ENCODE measurements at regions not wholly inside any gene's neighbourhood (a gene's known extent, or its start where the extent isn't known, plus 50 kb on each side); places are given as distances from the start of the nearest gene placed in this dataset.
"Not testable (repeated sequence)": the region's sequence is repeated elsewhere in the genome, so short reads cannot be mapped to it uniquely, and the experiment has no call there.

DNA sequence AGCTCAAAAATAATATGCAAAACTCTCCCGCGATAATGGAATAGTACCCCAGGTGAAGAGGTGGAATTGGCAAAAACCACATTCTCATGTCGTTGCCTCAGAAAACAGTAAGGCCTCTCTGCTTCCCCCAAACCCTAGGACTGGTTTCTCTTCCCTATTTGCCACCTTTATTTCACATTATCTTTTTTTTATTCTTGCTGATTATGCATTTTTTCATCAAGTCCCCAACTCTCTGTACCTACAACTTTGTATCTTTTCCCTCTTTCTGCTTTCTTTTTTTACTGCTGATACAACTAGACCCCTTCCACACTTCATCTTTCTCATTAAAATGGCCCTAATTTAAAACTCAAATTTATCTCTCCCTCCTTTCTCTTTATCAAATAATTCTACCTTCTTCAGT, 1472.2 kb downstream of the SUCLG1 start:
- Mint-ChIP-seq H3K4me1 (ENCODE audit: low read depth) (no peaks in the 10 kb centered on the region), H3K36me3 (ENCODE audit: low read depth) (no peaks in the 10 kb centered on the region), H3K27me3 (no peaks in the 10 kb centered on the region), H3K4me3 (no peak overlapping the region), H3K27ac (no peak overlapping the region), H3K9me3 (peaks cover 9% of the 10 kb centered on the region)
- DNase-seq = no peak

GRCh38 chr2:82985572-82986197, 1473.4 kb downstream of the SUCLG1 start:
- no peaks in the 10 kb centered on the region for H3K4me1 Mint-ChIP-seq (ENCODE audit: low read depth)
- peaks cover 9% of the 10 kb centered on the region for H3K9me3 Mint-ChIP-seq
- no peaks in the 10 kb centered on the region for H3K27me3 Mint-ChIP-seq
- H3K27ac Mint-ChIP-seq = no peak overlapping the region
- H3K36me3 Mint-ChIP-seq (ENCODE audit: low read depth) = no peaks in the 10 kb centered on the region
- H3K4me3 Mint-ChIP-seq = no peak overlapping the region
- DNase-seq = no peak

DNA sequence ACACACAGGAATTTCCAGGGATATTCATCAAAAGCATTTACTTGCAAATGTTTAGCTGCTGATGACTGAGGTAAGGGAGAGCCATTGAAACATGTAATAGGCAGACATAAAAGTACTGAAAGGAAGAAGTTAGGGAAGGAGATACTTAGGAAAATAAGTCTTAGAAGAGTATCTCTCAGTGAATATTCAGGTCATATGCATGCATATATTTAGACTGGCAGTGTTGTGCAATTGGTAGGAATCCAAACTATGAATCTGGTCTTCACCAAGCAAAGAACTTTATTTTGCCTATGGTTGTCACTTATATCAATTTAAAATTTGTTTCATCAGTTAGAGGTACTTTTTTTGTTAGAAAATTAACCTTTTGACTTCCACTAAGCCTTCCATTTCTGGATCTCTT, 1490.7 kb downstream of the SUCLG1 start:
- H3K27ac Mint-ChIP-seq = no peak overlapping the region
- no peaks in the 10 kb centered on the region for H3K36me3 Mint-ChIP-seq (ENCODE audit: low read depth)
- H3K4me3 Mint-ChIP-seq = no peak overlapping the region
- no peaks in the 10 kb centered on the region for H3K4me1 Mint-ChIP-seq (ENCODE audit: low read depth)
- DNase-seq = no peak
- peaks cover 9% of the 10 kb centered on the region for H3K9me3 Mint-ChIP-seq
- H3K27me3 Mint-ChIP-seq = no peaks in the 10 kb centered on the region

GRCh38 chr2:82964341-82964740, 1494.7 kb downstream of the SUCLG1 start:
- no peaks in the 10 kb centered on the region for H3K4me1 Mint-ChIP-seq (ENCODE audit: low read depth)
- no peak for DNase-seq
- H3K4me3 Mint-ChIP-seq = no peak overlapping the region
- H3K36me3 Mint-ChIP-seq (ENCODE audit: low read depth) = no peaks in the 10 kb centered on the region
- peaks cover 12% of the 10 kb centered on the region for H3K9me3 Mint-ChIP-seq
- H3K27ac Mint-ChIP-seq = no peak overlapping the region
- H3K27me3 Mint-ChIP-seq = no peaks in the 10 kb centered on the region

DNA sequence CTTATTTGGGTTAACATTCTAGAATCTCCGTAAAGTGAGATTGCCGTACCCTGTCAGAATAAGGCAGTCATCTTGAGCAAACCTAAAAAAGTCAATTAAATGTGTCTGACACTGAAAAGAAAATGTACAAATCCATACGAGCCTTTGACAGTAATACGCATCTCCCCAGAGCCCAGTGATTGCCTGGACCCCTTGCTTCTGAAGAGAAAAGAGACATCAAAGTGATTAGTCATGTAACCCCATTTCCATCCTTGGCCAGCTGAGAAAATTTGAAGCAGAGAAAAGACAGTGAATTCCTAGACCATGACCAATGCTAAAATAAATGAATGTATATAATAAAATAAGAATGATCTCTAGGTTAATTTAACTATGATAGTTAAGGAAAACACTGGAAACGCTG, 1499.4 kb downstream of the SUCLG1 start:
- DNase-seq = no peak
- no peaks in the 10 kb centered on the region for H3K27me3 Mint-ChIP-seq
- no peak overlapping the region for H3K4me3 Mint-ChIP-seq

GRCh38 chr2:82954868-82955267, 1504.2 kb downstream of the SUCLG1 start:
- Mint-ChIP-seq H3K27me3 (no peaks in the 10 kb centered on the region), H3K4me3 (no peak overlapping the region), H3K4me1 (ENCODE audit: low read depth) (no peaks in the 10 kb centered on the region), H3K36me3 (ENCODE audit: low read depth) (no peaks in the 10 kb centered on the region), H3K9me3 (peaks cover 6% of the 10 kb centered on the region), H3K27ac (no peak overlapping the region)
- no peak for DNase-seq

More for the DNA sequence above, 1499.4 kb downstream of the SUCLG1 start:
- Mint-ChIP-seq H3K4me1 (ENCODE audit: low read depth) (no peaks in the 10 kb centered on the region), H3K27ac (no peak overlapping the region), H3K9me3 (peaks cover 16% of the 10 kb centered on the region), H3K36me3 (ENCODE audit: low read depth) (no peaks in the 10 kb centered on the region)

DNA sequence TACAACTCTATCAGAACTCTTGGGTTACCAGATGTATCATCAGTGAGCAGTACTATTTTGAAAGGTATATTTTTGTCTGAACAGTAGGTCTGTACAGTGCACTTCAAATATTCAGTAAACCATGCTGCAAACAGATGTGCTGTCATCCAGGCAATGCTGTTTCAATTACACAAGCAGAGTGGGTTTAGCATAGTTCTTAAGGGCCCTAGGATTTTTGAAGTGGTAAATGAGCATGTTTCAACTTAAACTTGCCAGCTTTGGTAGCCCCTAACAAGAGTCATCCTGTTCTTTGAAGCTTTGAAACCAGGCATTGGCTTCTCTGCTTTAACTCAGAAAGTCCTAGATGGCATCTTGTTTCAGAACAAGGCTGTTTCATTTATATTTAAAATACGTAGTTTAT, 1519.9 kb downstream of the SUCLG1 start:
- no peak for DNase-seq
- no peaks in the 10 kb centered on the region for H3K36me3 Mint-ChIP-seq (ENCODE audit: low read depth)
- H3K27ac Mint-ChIP-seq = no peak overlapping the region
- no peak overlapping the region for H3K4me3 Mint-ChIP-seq
- H3K9me3 Mint-ChIP-seq = peaks cover 3% of the 10 kb centered on the region
- no peaks in the 10 kb centered on the region for H3K27me3 Mint-ChIP-seq
- no peaks in the 10 kb centered on the region for H3K4me1 Mint-ChIP-seq (ENCODE audit: low read depth)

GRCh38 chr2:82938321-82938845, 1520.7 kb downstream of the SUCLG1 start:
- not testable (repeated sequence) for DNase-seq; H3K27me3 Mint-ChIP-seq; H3K4me1 Mint-ChIP-seq (ENCODE audit: low read depth); H3K27ac Mint-ChIP-seq; H3K36me3 Mint-ChIP-seq (ENCODE audit: low read depth); H3K9me3 Mint-ChIP-seq; H3K4me3 Mint-ChIP-seq

- no peaks in the 10 kb centered on the region for H3K27me3 Mint-ChIP-seq
- no peak overlapping the region for H3K27ac Mint-ChIP-seq
- peaks cover 9% of the 10 kb centered on the region for H3K9me3 Mint-ChIP-seq
- no peak for DNase-seq
- H3K4me1 Mint-ChIP-seq (ENCODE audit: low read depth) = no peaks in the 10 kb centered on the region
- H3K36me3 Mint-ChIP-seq (ENCODE audit: low read depth) = no peaks in the 10 kb centered on the region
- H3K4me3 Mint-ChIP-seq = no peak overlapping the region
Measured at GRCh38 chr2:82913566-82913965, 1545.5 kb downstream of the SUCLG1 start.

- Mint-ChIP-seq H3K4me3 (no peak overlapping the region), H3K36me3 (ENCODE audit: low read depth) (no peaks in the 10 kb centered on the region), H3K4me1 (ENCODE audit: low read depth) (no peaks in the 10 kb centered on the region), H3K27me3 (no peaks in the 10 kb centered on the region), H3K9me3 (no peaks in the 10 kb centered on the region), H3K27ac (no peak overlapping the region)
- DNase-seq = no peak
Measured at GRCh38 chr2:82896117-82896516, 1563.0 kb downstream of the SUCLG1 start.

DNA sequence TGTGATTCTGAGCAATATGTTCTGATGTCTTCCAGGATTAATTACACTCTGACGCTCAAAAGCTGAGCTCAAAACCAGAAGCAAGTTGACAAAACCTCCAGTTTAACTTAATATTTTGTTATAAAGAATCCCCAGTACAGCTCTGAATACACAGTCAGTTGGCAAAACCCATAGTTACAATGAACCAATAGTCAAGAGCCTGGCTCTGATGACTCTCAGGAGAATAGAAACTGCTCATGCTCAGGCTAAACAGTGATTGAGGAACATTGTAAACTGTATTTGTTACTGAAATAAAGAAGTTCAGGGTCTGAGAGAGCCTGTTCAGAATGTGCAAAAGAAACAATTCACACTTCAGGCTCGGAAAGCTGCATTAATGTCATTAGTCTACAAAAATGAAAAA, 1565.9 kb downstream of the SUCLG1 start:
- Mint-ChIP-seq H3K9me3 (peaks cover 3% of the 10 kb centered on the region), H3K4me1 (ENCODE audit: low read depth) (no peaks in the 10 kb centered on the region), H3K27ac (no peak overlapping the region), H3K27me3 (no peaks in the 10 kb centered on the region), H3K4me3 (no peak overlapping the region), H3K36me3 (ENCODE audit: low read depth) (no peaks in the 10 kb centered on the region)
- DNase-seq = no peak

DNA sequence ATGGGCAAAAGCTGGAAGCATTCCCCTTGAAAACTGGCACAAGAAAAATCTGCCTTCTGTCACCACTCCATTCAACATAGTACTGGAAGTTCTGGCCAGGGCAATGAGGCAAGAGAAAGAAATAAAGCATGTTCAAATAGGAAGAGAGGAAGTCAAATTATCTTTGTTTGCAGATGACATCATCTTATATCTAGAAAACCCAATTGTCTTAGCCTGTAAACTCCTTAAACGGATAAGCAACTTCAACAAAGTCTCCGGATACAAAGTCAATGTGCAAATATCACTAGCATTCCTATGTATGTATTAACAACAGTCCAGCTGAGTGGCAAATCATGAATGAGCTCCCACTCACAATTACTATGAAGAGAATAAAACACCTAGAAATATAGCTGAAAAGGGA, 1579.3 kb downstream of the SUCLG1 start:
- Mint-ChIP-seq H3K4me1 (ENCODE audit: low read depth) (no peaks in the 10 kb centered on the region), H3K27ac (no peak overlapping the region), H3K36me3 (ENCODE audit: low read depth) (no peaks in the 10 kb centered on the region), H3K27me3 (no peaks in the 10 kb centered on the region), H3K4me3 (no peak overlapping the region), H3K9me3 (peaks cover 15% of the 10 kb centered on the region)
- DNase-seq = no peak

DNA sequence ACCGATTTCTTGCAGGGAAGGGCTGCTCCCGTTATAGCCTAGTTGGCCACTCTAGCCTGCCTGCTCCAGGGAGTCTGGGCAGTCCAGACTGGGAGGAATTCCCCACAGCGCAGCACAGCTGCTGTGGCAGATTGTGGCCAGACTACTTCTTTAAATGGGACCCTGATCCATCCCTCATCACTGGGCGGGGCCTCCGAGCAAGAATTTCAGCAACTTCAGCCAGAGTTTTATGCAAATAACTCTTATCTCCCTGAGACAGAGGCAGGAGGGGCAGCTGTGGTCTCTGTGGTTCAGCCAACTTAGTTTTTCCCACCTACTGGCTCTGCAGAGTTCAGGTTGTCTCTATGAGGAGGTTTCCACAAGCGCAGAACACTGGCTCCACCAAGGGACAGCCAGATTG, 1583.2 kb downstream of the SUCLG1 start:
- no peaks in the 10 kb centered on the region for H3K27me3 Mint-ChIP-seq
- H3K27ac Mint-ChIP-seq = no peak overlapping the region
- H3K4me3 Mint-ChIP-seq = no peak overlapping the region
- no peak for DNase-seq
- H3K4me1 Mint-ChIP-seq (ENCODE audit: low read depth) = no peaks in the 10 kb centered on the region
- H3K36me3 Mint-ChIP-seq (ENCODE audit: low read depth) = no peaks in the 10 kb centered on the region
- H3K9me3 Mint-ChIP-seq = peaks cover 11% of the 10 kb centered on the region

DNA sequence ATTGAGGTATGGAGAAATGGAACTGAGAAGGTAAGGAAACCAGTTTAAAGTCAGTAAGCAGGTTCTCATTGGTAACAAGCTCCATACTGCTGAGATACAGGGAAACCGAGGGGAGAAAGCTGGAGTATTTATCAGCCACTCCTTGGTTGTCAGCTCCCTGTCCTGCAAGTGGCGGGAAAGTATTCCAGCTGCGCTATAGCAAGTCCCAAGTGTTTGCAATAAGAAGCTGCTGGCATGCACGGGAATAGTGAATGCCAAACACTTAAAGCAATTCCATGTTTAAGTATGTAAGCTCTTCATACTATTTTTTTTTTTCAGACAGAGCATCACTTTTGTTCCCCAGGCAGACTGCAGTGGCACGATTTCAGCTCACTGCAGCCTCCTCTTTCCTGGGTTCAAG, 1601.1 kb downstream of the SUCLG1 start:
- no peak for DNase-seq
- H3K36me3 Mint-ChIP-seq (ENCODE audit: low read depth) = no peaks in the 10 kb centered on the region
- no peaks in the 10 kb centered on the region for H3K27me3 Mint-ChIP-seq
- no peak overlapping the region for H3K4me3 Mint-ChIP-seq
- H3K27ac Mint-ChIP-seq = no peak overlapping the region
- peaks cover 2% of the 10 kb centered on the region for H3K9me3 Mint-ChIP-seq
- no peaks in the 10 kb centered on the region for H3K4me1 Mint-ChIP-seq (ENCODE audit: low read depth)

- DNase-seq = no peak
- H3K27me3 Mint-ChIP-seq = no peaks in the 10 kb centered on the region
- peaks cover 5% of the 10 kb centered on the region for H3K9me3 Mint-ChIP-seq
- no peaks in the 10 kb centered on the region for H3K4me1 Mint-ChIP-seq (ENCODE audit: low read depth)
- H3K4me3 Mint-ChIP-seq = no peak overlapping the region
- no peak overlapping the region for H3K27ac Mint-ChIP-seq
- H3K36me3 Mint-ChIP-seq (ENCODE audit: low read depth) = no peaks in the 10 kb centered on the region
Measured at GRCh38 chr2:82853299-82853698, 1605.8 kb downstream of the SUCLG1 start.

GRCh38 chr2:82852787-82853186, 1606.3 kb downstream of the SUCLG1 start:
- no peaks in the 10 kb centered on the region for H3K27me3 Mint-ChIP-seq
- H3K9me3 Mint-ChIP-seq = peaks cover 5% of the 10 kb centered on the region
- H3K27ac Mint-ChIP-seq = no peak overlapping the region
- no peaks in the 10 kb centered on the region for H3K4me1 Mint-ChIP-seq (ENCODE audit: low read depth)
- H3K36me3 Mint-ChIP-seq (ENCODE audit: low read depth) = no peaks in the 10 kb centered on the region
- no peak for DNase-seq
- no peak overlapping the region for H3K4me3 Mint-ChIP-seq
